SH-SY5Y (cell line): ENCODE measurements at regions not wholly inside any gene's neighbourhood (a gene's known extent, or its start where the extent isn't known, plus 50 kb on each side); places are given as distances from the start of the nearest gene placed in this dataset.

Experiments
- GATA2 ChIP-seq: IDR thresholded peaks from 2 replicates; pipeline ENCODE4 v1.6.1; 2011; ENCODE audit warnings: mild to moderate bottlenecking, low read depth, low read length
- GATA3 ChIP-seq: IDR thresholded peaks from 2 replicates; pipeline ENCODE4 v1.6.1; 2011; ENCODE audit warnings: low read depth, mild to moderate bottlenecking, low read length, moderate library complexity

GRCh38 chr15:61621865-61622264, 392.8 kb upstream of the RORA start:
- no peak for TF ChIP-seq GATA2
- no peak for TF ChIP-seq GATA3
